ENCODE measurements at regions not wholly inside any gene's neighbourhood (a gene's known extent, or its start where the extent isn't known, plus 50 kb on each side); places are given as distances from the start of the nearest gene placed in this dataset.

GRCh38 chr2:53467467-53468180 lies 300.0 kb upstream of the CHAC2 start:
- H3K4me3 ChIP-seq (ENCODE audit: low read depth, low read length): no peak overlapping the region
- no peak for TF ChIP-seq CTCF (IDR thresholded peaks at IDR 0.05; ENCODE audit: borderline replicate concordance, insufficient read depth, low read depth, low read length)

GRCh38 chr2:53463806-53464726 lies 303.5 kb upstream of the CHAC2 start:
- TF ChIP-seq CTCF (IDR thresholded peaks at IDR 0.05; ENCODE audit: borderline replicate concordance, insufficient read depth, low read depth, low read length): no peak
- no peak overlapping the region for H3K4me3 ChIP-seq (ENCODE audit: low read depth, low read length)

- no peak for TF ChIP-seq CTCF (IDR thresholded peaks at IDR 0.05; ENCODE audit: borderline replicate concordance, insufficient read depth, low read depth, low read length)
- H3K4me3 ChIP-seq (ENCODE audit: low read depth, low read length): no peak overlapping the region
Observed at GRCh38 chr2:53460937-53461336, 306.7 kb upstream of the CHAC2 start.

- TF ChIP-seq CTCF (IDR thresholded peaks at IDR 0.05; ENCODE audit: borderline replicate concordance, insufficient read depth, low read depth, low read length): no peak
- H3K4me3 ChIP-seq (ENCODE audit: low read depth, low read length): no peak overlapping the region
Observed at GRCh38 chr2:53460347-53460746, 307.3 kb upstream of the CHAC2 start.

- no peak for TF ChIP-seq CTCF (IDR thresholded peaks at IDR 0.05; ENCODE audit: borderline replicate concordance, insufficient read depth, low read depth, low read length)
- H3K4me3 ChIP-seq (ENCODE audit: low read depth, low read length): no peak overlapping the region
Observed at GRCh38 chr2:53455094-53455493, 312.5 kb upstream of the CHAC2 start.

- H3K4me3 ChIP-seq (ENCODE audit: low read depth, low read length): no peak overlapping the region
- TF ChIP-seq CTCF (IDR thresholded peaks at IDR 0.05; ENCODE audit: borderline replicate concordance, insufficient read depth, low read depth, low read length): no peak
Observed at GRCh38 chr2:53452957-53453748, 314.5 kb upstream of the CHAC2 start.
